GM19324 (cell line): ENCODE measurements at regions not wholly inside any gene's neighbourhood (a gene's known extent, or its start where the extent isn't known, plus 50 kb on each side); places are given as distances from the start of the nearest gene placed in this dataset.

Experiments used
- ATAC-seq: cut with Tn5 transposase; IDR thresholded peaks from one replicate; pipeline ENCODE4 v1.9.1; 2021; ENCODE audit warnings: mild to moderate bottlenecking, moderate library complexity; ENCODE audit not compliant: unreplicated experiment, low FRiP score

DNA sequence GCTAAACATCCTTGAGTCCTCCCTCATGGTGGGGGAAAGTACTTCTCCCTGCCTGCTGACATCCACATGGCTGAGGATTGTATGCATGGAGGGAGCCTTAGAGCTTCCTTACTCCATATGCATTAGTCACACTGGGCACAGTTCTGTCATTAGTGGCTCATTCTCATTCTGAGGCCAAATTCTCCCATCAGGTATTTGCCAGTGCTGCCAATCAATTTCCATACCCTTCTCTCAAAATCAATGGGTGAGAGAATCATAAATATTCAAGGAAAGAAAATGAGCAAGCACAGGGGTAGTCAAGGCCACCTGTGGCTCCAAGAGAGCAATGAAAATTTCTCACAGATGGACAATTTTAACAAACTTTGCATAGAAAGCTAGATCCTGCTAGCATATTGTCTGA lies 422.6 kb upstream of the SETBP1 start:
- ATAC-seq = no peak

DNA sequence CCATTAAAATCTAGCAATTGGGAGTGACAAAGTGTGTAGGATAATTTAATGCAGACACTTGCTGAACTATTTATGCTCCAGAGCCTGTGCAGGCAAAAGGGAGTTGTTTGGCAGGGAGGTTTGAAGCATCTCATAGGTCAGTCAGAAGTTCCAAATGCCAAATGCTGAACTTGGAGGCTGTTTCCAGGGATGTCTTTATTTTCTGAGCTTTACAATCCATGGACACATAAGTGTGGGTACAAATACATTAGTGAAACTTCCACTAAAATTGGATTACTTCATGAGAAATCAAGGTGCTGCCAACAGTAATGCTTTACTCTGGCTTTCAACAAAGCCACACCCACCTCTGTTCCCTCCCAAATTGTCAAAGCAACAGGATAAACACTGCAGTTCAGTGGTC lies 422.1 kb upstream of the SETBP1 start:
- no peak for ATAC-seq

DNA sequence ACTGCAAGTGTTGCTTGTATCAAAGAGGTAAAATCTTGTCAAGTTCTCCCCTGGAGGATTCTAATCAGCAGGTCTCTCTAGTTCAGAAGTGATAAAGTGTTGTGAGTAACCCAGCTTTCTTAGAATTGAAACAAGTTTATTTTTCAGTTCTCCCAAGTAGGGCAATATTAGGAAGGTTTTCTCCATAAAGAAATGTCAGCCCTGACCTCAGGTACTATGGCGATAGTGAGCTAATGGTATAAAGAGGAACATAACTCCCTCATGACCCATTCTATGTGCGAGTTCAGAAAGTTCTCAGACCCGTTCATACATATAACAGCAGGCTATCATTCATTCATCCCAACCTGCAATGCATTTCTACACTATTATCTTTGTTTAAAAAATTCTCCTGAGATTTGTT lies 421.1 kb upstream of the SETBP1 start:
- no peak for ATAC-seq

DNA sequence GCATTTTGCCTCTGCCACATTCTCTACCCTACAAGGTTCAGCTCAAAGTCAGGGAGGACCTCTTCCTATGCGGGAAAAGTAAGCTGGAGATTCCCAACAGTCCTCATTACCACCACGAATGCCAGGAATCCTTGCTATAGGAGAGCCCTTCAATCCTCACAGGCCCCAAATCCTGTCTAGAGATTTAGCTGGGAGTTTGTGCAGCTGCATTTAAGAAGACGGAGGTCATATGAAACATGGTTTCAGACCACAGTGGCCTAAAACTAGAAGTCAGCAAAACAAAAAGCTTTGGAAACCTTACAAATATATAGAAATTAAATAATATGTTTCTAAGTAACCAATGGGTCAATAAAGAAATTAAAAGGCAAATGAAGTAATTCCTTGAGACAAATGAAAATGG lies 415.3 kb upstream of the SETBP1 start:
- no peak for ATAC-seq

DNA sequence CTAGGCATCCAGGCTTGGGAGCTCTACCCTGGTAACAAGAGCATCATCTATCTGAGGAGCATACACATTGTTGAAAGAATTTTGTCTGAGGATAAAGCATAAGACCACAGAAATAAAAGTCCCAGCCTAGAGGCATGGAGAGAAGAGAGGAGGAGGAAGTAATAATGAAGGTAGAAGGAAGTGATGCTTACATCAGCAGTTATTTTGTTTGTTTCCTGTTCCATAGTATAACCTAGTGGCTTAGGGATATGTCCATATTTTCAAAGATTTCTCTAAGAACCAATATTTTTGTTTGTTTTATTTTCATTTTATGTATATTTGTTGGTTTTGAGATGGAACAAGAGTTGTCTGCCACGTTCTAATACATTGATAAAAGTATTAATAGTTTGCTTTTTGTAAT lies 407.4 kb upstream of the SETBP1 start:
- ATAC-seq = no peak

DNA sequence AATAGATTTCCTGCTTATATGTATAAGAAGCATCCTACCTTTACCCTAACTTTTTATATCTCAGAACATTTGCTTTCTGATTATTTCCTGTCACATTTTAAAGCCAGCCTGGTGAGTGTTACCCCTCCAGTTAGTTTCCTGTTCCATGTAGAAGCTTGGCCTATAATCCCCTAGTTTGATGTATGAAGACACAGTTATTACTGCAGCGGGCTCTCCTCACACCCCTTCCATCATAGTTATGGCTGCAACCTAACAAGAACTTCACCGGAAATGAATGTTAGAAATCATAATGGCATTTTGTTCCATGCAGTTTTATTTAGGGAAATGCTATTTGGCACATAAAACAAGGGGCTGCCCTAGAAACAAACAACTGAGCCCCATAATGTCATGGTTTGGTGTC lies 400.2 kb upstream of the SETBP1 start:
- no peak for ATAC-seq

DNA sequence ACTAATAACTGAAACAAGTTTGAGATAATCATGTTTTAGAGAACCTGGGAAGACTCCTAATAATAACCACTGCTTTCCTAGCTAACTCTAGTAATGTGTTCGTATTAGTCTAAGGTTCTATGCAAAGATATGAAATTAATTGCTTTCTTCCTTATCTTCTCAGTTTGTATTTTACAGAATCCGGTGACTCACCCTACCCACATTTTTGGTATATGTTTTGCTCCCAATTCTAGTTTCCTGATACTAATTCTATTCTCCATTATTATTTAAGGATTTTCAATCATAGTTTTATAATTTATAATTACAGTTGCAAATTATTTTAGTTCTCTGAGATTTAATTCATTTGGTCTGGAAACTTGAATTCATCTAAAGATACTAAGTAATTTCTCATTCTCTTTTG lies 394.6 kb upstream of the SETBP1 start:
- ATAC-seq = no peak

DNA sequence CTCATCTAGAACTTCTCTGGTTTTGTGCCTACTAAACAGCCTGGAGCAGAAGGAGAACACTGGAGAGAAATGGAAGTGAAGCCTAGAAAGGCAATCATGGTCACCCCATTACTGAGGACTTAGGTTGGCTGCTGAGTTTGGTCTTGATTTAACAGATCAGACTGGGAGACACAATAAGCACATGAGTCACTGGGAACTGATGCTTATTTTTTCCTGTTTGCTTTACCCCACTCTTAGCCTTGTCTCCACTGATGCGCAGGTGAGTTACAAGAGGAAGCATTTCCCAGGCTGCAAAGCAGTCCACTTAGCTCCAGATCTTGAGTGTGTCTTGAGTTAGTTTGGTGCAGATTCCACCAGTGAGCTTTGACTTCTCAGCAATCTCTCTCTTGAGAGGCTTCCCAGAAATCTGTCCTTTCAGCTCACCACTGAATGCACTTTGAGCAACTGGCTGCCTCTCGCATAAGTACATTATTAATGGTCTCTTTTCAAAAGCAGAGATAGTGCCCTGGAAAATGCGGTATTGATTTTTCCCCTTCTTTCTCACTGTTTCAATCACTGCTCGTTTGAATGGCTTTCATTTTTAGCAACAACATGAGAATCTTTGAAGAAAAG lies 390.2 kb upstream of the SETBP1 start:
- no peak for ATAC-seq

DNA sequence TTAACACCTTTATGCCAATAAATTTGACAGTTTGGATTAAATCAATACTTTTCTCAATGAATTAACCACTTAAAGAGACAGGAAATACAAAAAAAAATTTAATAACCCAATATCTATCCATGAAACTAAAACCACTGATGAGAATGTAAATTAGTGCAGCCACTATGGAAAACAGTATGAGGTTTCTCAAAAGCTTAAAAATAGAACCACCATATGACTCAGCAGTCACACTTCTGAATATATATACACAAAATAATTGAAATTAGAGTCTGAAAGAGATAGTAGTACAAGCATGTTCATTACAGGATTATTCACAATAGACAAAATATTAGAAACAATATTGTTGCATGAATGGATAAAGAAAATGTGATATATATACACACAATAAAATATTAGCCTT lies 382.1 kb upstream of the SETBP1 start:
- no peak for ATAC-seq

DNA sequence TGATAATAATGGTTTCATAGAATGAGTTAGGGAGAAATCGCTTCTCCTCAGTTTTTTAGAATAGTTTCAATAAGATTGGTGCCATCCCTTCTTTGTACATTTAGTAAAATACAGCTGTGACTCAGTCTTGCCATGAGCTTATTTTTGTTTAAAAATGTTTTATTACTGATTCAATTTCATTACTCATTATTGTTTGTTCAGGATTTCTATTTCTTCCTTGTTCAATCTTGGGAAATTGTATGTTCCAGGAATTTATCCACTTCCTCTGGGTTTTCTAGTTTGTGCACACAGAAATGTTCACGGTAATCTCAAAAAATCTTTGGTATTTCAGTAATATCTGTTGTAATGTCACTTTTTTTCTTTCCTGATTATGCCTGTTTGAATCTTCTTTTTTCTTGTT lies 371.5 kb upstream of the SETBP1 start:
- no peak for ATAC-seq

DNA sequence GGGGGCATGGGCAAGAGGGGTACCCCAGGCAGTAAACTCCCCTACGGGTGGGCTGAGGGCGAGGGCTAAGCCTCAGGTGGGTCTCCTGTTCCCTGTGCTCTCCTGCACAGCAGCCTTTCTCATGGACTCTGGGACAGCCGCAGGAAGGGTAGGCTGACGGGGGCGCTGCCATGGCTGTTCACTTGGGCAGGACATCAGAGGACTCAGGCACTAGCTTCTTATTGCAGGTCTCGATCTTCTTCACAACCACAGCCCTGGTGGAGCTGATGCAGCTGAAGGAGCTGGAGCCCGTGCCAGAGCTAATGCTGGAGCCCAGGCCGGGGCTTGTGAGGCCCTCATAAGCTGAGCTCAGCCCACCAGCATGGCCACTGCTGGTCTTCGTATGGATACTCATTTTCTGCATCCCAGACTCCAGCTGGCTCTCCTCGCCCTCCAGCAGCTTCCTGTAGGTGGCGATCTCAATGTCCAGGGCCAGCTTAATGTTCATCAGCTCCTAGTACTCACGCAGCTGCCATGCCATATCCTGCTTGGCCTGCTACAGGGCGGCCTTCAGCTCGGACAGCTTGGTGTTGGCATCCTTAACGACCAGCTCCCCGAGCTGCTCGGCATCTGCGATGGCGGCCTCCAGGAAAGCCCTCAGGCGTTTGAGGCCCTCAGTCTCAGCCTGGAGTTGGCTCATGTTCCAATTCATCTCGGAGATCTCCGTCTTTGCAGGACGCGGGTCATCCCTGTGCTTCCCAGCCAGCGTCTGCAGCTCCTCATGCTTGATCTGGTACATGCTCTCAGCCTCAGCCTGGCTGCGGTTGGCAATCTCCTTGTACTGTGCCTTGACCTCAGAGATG lies 359.8 kb upstream of the SETBP1 start:
- ATAC-seq = no peak

DNA sequence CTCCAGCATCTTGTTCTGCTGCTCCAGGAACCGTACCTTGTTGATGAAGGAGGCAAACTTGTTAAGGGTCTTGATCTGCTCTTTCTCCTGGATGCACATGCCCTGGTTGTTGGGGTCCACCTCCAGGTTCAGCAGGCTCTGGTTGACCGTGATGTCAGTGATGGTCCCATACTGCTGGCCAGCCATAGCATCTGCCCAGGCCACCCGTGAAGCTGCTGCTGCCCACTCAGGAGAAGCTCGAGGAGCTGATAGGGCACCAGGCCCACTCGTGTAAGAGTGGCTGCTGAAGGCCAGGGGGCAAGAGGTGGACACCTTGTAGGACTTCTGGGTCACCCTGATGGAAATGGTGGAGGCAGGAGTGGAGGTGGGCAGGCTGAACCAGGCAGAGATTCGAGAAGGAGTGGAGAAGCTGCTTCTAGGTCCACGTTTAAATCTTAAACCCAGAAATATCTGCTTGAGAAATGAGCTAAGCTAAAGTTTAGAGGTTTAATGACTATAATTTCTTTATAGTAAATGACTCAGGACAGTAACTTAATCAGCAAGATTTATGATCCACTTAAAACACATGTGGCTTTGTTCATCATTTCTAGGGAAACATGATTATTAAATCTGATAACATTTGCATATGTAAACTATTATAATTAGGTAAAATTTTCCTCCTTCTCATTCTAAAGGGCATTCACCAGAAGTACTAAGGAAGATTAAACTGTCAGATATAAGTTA lies 358.7 kb upstream of the SETBP1 start:
- ATAC-seq = no peak

DNA sequence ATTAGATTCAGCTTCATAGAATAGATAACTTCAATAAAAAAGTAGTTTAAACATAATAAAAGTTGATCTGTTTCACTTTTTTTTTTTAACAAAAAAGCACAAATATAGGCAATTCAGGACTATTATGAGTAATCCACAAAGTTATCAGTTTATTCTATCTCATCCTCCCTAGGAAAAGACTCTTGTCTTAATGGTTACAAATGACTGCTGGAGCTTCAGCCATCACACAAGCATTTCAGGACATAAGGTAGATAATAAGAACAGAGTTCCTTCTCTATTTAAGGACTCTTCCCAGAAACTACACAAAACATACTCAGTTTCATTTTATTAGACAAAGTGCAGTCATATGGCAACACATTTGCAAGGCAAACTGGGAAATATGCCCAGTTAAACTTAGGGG lies 357.6 kb upstream of the SETBP1 start:
- no peak for ATAC-seq

DNA sequence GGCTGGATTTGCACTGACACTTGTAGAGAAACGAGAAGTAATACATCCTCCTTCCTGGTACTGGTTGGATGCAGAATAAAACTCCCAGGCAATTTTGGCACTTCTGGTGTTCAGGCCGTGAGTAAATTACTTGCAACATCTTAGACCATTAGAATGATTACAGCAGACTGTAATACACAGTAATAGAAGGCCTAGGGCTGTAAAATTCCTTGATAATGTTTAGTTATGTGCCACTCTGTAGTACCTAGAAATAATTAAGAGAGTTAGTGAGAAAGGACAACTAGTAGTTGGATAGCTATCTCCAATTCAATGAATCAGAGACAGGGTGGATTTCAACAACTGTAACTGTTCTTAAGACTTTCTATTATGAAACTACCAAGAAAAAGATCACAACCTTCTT lies 356.3 kb upstream of the SETBP1 start:
- ATAC-seq = no peak

DNA sequence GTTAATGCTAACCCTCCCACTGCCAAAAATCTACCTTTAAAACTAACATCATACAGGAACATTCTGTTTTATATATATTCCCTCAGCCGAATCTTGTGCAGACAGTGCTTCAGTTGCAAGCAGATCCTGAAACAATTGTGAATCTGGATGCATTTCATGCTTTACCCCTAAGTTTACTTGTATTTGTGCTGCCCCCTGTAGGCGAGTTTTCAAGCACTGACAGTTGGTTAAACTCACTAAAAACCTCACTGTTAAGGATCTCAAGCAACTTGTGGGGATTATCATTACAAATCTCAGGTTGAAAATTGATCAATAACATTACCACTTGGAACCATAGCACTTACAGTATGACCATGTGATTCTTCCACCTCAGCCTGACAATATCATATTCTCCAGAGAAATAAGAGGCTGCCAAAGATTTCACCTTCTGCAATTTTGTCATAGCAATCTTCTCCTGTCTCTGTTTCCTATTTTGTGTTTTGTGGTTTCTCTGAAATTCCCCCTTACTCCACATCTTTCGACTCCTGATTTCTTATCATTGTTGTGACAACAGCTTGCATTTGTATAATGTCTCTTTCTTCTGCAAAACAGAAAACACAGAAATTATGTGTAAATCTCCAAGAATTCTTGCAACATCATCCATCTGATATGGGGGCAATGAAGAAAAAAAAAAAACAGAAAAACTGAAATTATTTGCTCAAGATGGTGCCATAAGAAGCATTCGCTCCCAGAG lies 354.6 kb upstream of the SETBP1 start:
- ATAC-seq = no peak

DNA sequence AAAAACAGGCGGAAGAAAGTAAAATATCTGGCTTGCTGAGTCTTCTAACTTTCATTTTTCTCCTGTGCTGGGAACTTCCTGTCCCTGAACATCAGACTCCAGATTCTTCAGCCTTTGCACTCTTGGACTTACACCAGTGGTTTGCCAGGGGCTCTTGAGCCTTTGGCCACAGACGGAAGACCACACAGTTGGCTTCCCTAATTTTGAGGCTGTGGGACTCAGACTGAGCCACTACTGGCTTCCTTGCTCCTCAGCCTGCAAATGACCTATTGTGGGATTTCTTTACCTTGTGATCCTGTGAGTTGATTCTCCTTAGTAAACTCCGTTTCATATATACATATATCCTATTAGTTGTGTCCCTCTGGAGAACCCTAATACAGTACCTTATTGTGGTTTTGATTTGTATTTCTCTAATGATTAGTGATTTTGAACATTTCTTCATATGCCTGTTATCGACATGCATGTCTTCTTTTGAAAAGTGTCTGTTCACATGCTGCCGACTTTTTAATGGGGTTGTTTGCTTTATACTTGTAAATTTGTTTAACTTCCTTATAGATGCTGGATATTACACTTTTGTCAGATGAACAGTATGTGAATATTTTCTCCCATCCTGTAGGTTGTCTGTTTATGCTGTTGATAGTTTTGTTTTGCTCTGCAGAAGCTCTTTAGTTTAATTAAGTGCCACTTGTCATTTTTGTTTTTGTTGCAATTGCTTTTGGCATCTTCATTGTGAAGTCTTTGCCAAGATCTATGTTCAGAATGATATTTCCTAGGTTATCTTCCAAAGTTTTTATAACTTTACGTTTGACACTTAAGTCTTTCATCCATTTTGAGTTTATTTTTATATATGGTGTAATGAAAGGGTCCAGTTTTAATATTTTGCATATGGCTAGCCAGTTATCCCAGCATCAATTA lies 348.8 kb upstream of the SETBP1 start:
- ATAC-seq = no peak

DNA sequence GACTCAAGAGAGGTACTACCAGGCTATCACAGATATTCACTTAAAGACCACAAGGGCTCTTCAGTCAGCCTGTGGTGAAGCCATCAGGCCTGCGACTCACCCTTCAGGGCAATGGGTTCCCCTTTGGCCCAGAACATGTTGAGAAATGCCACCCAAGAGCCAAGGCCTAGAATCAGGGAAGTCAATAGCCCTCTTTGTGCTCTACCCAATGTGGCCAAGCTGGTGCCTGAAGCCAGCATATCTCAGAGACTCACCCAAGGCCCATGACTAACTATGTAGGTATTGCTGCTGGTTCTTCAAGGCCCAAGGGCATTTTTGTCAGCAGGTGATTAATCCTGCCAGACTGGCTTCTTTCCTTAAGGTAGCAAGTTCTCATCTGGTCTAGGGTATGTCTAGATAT lies 338.9 kb upstream of the SETBP1 start:
- ATAC-seq = no peak

DNA sequence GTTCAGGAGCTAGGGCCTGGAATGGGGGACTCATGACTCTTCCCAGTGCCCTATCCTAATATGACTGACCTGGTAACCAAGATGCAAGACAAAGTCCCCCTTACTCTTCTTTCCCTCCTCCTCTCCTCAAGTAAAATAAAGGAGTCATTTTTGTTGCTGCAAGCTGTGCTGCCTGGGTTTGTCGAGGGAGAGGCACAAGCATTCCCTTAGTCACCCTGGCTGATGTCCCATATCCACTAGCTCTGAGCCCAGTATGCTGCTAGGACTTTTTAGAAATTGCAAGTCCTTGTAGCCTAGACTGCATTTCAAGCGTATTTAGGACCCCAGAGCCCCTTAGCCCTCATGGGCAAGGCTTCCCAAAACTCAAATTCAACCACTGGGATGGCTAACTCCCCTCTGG lies 338.5 kb upstream of the SETBP1 start:
- no peak for ATAC-seq

DNA sequence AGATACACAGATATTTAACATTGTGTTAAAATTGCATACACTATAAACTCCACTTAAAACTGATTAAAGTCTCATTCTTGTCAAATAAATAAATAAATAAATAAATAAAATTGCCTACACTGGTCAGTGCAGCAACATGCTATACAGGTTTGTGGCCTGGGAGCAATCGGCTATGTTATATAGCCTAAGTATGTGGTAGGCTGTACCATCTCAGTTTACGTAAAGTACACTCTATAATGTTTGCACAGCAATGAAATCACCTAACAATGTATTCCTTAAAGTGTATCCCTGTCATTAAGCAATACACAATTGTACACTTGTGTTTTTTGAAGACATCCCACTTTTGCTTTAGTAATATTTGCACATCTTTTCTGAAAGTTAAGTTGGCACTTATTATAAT lies 337.7 kb upstream of the SETBP1 start:
- ATAC-seq = no peak

DNA sequence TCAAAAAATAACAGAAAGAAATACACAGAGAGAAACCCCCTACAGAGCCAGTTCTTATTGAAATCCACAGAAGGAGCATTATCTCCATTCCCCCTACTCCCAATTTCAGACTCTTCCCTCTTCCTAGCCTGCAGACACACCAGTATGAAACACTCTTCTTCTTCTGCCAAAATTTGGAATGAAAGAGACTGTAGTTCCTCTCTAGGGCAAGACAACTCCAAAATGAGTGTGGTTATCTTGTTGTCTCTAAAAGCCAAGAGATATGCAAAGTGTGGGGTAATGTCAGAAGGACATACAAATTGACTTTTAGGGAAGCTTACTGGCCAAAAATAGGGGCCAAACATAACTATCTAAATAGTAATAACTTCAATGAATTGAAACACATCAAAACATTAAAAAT lies 337.1 kb upstream of the SETBP1 start:
- no peak for ATAC-seq
